IMR-90 (cell line): ENCODE measurements at regions not wholly inside any gene's neighbourhood (a gene's known extent, or its start where the extent isn't known, plus 50 kb on each side); places are given as distances from the start of the nearest gene placed in this dataset.

Source experiments
- CEBPB ChIP-seq: IDR thresholded peaks from 2 replicates; pipeline ENCODE4 v1.6.1; 2012; ENCODE audit warnings: low read depth, low read length, improper control_type of control experiment
- CHD1 ChIP-seq: IDR thresholded peaks from 2 replicates; pipeline ENCODE4 v1.6.1; 2012; ENCODE audit warnings: low read depth, low read length, improper control_type of control experiment
- CTCF ChIP-seq: conservative IDR thresholded peaks from 2 replicates; pipeline ENCODE4 v1.5.1; 2012; ENCODE audit warnings: mild to moderate bottlenecking, low read depth, low read length, improper control_type of control experiment
- ELK1 ChIP-seq: fragments of 150-350 bp; IDR thresholded peaks from 2 replicates; pipeline ENCODE4 v1.6.1; 2016; ENCODE audit warnings: low read depth, mild to moderate bottlenecking, low read length, moderate library complexity, borderline replicate concordance
- FOS ChIP-seq: fragments of 150-350 bp; IDR thresholded peaks from 2 replicates; pipeline ENCODE4 v1.6.1; 2016; ENCODE audit warnings: low read depth, low read length
- POLR2A ChIP-seq: IDR thresholded peaks from 2 replicates; pipeline ENCODE4 v1.6.1; 2012; ENCODE audit warnings: mild to moderate bottlenecking, low read depth, low read length
- RAD21 ChIP-seq: IDR thresholded peaks from 2 replicates; pipeline ENCODE4 v1.6.1; 2012; ENCODE audit warnings: low read length, improper control_type of control experiment
- USF2 ChIP-seq: fragments of 150-350 bp; IDR thresholded peaks from 2 replicates; pipeline ENCODE4 v1.6.1; 2017; ENCODE audit warnings: mild to moderate bottlenecking, antibody characterized with exemption, low read length, low read depth

- no peak for TF ChIP-seq CTCF
- no peak for TF ChIP-seq POLR2A
- no peak for TF ChIP-seq RAD21
- TF ChIP-seq USF2: no peak
- TF ChIP-seq CEBPB: no peak
- TF ChIP-seq ELK1: no peak
- no peak for TF ChIP-seq CHD1
- TF ChIP-seq FOS: no peak
These were observed 459.3 kb downstream of the HTR7 start for GRCh38 chr10:90398566-90398965.
